ENCODE measurements at regions not wholly inside any gene's neighbourhood (a gene's known extent, or its start where the extent isn't known, plus 50 kb on each side); places are given as distances from the start of the nearest gene placed in this dataset.
"Not testable (repeated sequence)": the region's sequence is repeated elsewhere in the genome, so short reads cannot be mapped to it uniquely, and the experiment has no call there.

GRCh38 chr22:47402876-47403525 lies 640.6 kb downstream of the TBC1D22A start:
- H3K27me3 ChIP-seq (ENCODE audit: control insufficient read depth, insufficient read depth, low read length): no peaks in the 10 kb centered on the region
- TF ChIP-seq CTCF (IDR thresholded peaks at IDR 0.05; ENCODE audit: insufficient read depth, low read length, severe bottlenecking): no peak
- H3K4me3 ChIP-seq (ENCODE audit: low read depth, low read length): no peak overlapping the region
- H3K36me3 ChIP-seq (ENCODE audit: control insufficient read depth, insufficient read depth, low read length): no peaks in the 10 kb centered on the region
- FAIRE-seq: no peak
- no peak for DNase-seq (ENCODE audit: low read depth)

GRCh38 chr22:47401976-47402770 lies 639.7 kb downstream of the TBC1D22A start:
- no peaks in the 10 kb centered on the region for H3K27me3 ChIP-seq (ENCODE audit: control insufficient read depth, insufficient read depth, low read length)
- DNase-seq (ENCODE audit: low read depth): no peak
- no peak overlapping the region for H3K4me3 ChIP-seq (ENCODE audit: low read depth, low read length)
- no peak for FAIRE-seq
- no peak for TF ChIP-seq CTCF (IDR thresholded peaks at IDR 0.05; ENCODE audit: insufficient read depth, low read length, severe bottlenecking)
- no peaks in the 10 kb centered on the region for H3K36me3 ChIP-seq (ENCODE audit: control insufficient read depth, insufficient read depth, low read length)

DNA sequence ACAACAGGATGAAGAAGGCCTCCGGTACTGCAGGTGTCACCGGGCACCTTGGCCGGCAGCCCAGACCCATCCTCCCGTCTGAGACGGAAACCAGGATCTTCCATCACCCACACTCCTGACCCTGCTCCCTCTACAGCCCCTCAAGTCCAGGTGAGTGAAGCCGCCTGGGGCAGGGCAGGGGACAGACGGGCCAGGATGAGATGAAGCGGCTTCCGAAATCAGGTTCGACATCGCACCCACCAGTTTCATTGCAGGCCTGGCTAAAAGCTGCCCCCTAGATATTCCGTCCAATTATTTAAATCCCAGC lies 639.1 kb downstream of the TBC1D22A start:
- H3K27me3 ChIP-seq (ENCODE audit: control insufficient read depth, insufficient read depth, low read length): no peaks in the 10 kb centered on the region
- FAIRE-seq: no peak
- no peak for TF ChIP-seq CTCF (IDR thresholded peaks at IDR 0.05; ENCODE audit: insufficient read depth, low read length, severe bottlenecking)
- H3K36me3 ChIP-seq (ENCODE audit: control insufficient read depth, insufficient read depth, low read length): no peaks in the 10 kb centered on the region
- no peak for DNase-seq (ENCODE audit: low read depth)
- H3K4me3 ChIP-seq (ENCODE audit: low read depth, low read length): no peak overlapping the region

- FAIRE-seq (no peak), DNase-seq (ENCODE audit: low read depth) (no peak)
- no peaks in the 10 kb centered on the region for H3K27me3 ChIP-seq (ENCODE audit: control insufficient read depth, insufficient read depth, low read length)
Measured at GRCh38 chr22:47400701-47401591, 638.5 kb downstream of the TBC1D22A start.

DNA sequence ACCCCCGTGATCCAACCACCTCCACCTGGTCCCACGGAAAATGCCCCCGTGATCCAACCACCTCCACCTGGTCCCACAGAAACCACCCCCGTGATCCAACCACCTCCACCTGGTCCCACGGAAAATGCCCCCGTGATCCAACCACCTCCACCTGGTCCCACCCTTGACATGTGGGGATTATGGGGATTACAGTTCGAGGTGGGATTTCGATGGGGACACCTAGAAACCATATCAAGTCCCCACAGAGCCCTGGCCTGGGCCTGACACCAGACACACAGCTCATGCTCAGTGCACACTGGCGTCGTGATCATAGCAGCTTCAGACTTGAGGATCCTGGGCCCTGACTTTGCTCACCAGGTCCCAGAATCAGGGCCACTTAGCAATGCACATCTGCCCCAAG lies 637.7 kb downstream of the TBC1D22A start:
- FAIRE-seq; H3K27me3 ChIP-seq (ENCODE audit: control insufficient read depth, insufficient read depth, low read length); H3K36me3 ChIP-seq (ENCODE audit: control insufficient read depth, insufficient read depth, low read length); H3K4me3 ChIP-seq (ENCODE audit: low read depth, low read length); DNase-seq (ENCODE audit: low read depth): not testable (repeated sequence)

More at GRCh38 chr22:47400701-47401591, 638.5 kb downstream of the TBC1D22A start:
- no peak for TF ChIP-seq CTCF (IDR thresholded peaks at IDR 0.05; ENCODE audit: insufficient read depth, low read length, severe bottlenecking)
- H3K36me3 ChIP-seq (ENCODE audit: control insufficient read depth, insufficient read depth, low read length): no peaks in the 10 kb centered on the region
- H3K4me3 ChIP-seq (ENCODE audit: low read depth, low read length): no peak overlapping the region

Measured in bronchial epithelial cell (primary cell).